NCI-H2227 treated with DMSO at 0.1 percent for 48 hours (cell line): ENCODE measurements at regions not wholly inside any gene's neighbourhood (a gene's known extent, or its start where the extent isn't known, plus 50 kb on each side); places are given as distances from the start of the nearest gene placed in this dataset.
"Not testable (repeated sequence)": the region's sequence is repeated elsewhere in the genome, so short reads cannot be mapped to it uniquely, and the experiment has no call there.

Experiments used
- DNase-seq: peaks from one replicate; lab custom pipeline; 2025; lab: John Stamatoyannopoulos, UW

DNA sequence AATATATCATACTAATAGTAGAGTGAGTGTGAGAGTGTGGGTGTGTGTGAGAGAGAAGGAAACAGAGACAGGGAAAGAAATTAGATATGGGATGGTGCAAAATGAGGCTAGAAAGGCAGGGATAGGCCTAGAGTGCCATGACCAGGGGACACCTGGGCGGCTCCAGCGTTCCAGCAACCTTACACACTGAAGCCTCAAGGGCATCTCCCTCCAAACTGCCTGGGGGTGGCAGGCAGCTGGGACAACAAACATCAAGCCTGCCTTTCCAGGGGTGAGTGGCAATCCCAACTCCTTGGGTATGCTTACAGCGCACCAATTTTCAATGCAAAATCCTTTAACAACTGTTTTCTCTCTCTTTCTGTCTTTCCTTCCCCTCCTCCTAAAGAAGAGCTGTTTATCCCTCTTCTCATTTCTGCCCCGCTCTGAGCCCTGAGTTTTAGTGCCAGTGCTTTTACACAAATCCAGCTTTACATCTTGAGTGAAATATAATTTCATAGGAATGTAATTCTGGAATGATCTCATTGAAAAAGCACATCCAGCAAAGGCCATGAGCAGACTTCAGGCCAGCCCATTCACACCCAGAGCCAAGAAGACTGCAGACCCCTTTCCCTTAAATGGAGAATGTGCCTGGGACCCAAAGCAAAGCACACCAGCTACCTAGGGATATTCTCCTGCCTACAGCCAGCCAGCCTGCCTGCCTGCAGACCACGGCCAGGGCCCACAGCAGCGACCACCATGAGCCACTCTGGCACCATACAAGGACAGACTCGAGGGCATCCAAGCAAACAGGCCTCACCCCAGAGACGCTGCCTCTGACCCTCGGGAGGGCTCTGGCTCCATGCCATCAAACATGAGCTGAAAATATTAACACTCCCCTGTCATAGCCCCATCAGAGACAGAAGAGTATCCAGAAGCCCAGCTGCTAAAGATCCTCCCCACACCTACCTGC lies 90.3 kb downstream of the RPL27A start:
- DNase-seq = no peak

DNA sequence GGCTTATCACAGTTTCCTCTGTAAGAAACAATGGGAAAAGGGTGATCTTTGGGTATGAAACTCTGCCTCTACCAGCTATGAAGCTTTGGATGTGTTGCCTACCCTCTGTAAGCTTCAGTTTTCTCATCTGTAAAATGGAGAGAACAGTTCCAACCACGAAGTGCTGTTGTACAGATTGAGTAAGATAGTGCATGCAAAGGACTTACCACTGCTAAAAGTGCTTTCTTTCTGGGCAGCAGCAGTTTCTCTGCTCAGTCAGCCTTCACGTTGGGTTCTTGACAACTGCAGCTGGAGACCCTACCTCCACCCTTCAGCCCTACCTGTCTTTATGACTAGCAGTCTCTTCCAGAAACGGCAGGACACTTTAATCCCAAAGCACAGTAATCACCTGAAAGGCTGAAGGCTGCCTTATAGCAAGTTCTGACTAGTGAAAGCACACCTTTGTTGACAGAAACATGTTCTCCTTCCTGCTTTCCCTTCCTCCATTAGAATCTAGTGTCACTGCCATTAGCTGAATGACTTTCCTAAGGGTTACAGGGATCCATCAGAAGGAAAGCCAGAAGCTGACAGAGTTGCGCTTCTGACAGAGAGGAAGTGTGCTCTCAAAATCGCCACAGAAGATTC lies 91.4 kb downstream of the RPL27A start:
- no peak for DNase-seq

DNA sequence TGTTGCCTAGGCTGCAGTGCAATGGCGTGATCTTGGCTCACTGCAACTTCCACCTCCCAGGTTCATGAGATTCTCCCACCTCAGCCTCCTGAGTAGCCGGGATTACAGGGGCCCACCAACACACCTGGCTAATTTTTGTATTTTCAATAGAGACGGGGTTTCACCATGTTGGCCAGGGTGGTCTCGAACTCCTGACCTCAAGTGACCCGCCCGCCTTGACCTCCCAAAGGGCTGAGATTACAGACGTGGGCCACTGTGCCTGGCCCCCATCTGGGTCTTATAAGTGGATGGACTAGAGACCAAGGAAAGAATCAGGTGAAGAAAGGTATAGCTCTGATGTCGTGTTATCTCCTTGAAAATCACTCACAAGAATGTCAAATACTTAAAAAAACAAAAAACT lies 92.3 kb downstream of the RPL27A start:
- DNase-seq = not testable (repeated sequence)

DNA sequence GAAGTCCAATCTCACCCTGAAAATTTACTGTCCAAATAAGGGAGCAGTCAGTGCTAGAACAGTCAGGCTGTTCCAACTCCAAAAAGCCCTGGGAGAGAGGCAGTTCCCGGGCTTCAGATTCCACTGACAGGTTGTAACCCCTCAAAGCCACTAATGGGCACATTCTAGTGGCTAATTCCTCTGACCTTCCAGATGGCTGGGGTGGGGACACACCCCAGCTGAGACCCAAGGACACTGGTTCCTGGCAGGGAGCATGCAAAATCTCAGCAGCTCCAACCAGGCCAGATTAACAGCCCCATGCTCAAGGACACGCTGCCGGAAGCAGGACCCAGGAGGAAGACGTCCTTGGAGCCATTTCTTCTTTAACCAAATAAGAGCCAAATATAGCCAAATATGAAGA lies 92.7 kb downstream of the RPL27A start:
- DNase-seq = no peak

DNA sequence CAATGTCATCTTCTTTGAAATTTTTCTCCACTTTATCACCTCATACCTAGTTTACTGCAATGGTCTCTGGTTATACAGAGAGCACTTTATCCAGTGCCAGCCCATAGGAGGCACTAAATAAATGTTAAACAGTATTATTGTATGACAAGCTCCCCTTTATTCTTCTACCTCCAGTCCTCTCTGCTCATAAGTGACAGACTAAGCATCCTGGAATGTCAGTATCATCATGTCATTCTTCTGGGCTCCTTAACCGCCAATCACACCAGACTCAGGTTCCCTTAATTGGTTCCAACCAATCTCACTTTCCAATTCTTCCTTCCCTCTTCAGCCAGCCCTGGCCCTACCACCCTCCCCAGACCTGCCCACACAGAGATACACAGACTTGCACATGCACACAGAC lies 93.1 kb downstream of the RPL27A start:
- DNase-seq = no peak

DNA sequence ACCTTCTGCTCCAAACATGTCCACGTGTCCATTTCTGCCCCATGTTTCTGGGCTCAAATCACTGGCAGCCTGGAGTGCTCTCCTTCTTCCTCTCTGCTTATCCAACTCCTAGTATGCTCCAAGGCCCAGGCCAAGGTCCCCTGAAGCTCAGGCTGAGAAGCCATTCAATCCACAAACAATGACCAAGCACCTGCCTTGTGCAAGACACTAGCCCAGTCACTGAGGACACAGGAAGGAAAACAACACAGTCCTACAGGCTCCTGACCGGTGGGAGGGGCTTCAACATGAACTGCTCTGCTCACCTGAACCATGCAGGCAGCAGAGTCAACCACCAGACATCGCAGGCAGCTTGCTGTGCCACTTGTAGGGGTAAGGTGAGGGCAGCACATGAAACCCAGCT lies 93.6 kb downstream of the RPL27A start:
- no peak for DNase-seq

DNA sequence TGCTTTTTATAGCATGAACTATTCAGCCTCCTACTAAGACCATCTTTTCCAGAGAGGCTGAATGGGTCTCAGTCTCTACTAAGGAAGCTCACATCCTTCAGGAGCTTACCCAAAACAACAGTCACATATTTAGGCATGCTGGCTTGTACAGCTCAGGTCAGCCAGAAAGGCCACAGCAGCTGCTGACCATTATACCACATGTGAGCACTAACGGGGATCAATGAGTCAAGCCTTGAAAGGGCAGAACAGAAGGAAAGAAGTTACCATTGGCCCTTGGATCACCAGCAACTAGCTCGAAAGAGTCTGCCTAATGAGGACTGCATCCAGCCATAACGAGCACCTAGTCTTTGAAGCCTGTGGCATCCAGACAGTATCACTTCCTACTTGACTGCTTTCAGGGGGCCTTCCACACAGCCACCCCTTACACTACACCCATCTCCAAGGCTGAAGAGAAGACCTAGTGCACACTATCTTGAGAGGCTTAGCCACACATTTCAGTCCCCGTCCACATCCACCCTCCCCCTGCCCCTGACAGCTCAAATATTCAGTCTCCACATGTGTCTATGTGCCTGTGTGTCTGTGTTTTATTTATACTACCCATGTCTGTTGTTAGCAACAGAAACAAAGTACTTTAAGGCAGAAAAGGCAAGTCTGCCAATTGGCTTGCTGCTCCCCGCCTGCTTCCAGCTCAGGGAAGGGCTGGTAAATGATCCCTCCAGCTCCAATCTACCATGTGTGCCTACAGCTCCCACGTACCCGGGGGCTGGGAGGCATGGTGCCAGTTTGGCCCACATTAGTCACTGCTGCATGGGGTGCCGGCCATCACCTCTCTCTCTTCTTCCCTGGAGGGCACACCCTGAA lies 95.5 kb downstream of the RPL27A start:
- DNase-seq = no peak

DNA sequence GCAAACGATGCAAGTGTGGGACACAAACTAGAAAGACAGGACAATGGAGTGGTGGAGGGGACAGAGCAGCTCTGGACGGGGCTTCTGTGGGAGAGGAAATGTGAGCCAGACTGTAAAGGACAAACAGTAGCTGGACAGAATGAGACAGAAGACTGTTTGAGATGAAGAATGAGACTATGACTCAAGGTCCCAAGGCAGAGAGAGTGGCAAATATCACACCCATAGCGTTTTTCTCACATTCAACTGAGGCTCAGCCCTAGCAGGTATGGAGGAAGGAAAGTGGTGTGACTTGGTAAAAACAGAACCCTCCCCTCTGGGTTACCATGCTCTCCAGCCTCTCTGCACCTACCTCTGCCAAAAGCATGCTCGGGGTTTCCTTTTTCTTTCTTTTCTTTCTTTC lies 96.5 kb downstream of the RPL27A start:
- no peak for DNase-seq

DNA sequence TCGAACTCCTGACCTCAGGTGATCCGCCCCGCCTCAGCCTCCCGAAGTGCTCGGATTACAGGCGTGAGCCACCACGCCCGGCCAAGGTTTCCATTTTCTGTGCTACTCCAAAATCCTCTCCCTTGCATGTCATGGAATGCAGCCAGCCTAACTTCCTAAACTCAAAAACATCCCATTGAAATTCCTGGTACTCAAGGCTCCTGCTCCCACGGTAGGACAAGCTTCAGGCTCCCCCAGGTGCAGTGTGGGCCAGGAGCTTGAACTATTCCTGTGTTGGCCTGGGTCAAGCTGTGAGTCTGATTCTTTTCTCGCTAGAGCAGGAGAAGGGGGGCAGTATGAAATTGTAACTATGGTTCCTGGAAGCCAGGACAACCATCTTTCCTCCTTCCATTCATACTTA lies 97.1 kb downstream of the RPL27A start:
- DNase-seq = no peak

DNA sequence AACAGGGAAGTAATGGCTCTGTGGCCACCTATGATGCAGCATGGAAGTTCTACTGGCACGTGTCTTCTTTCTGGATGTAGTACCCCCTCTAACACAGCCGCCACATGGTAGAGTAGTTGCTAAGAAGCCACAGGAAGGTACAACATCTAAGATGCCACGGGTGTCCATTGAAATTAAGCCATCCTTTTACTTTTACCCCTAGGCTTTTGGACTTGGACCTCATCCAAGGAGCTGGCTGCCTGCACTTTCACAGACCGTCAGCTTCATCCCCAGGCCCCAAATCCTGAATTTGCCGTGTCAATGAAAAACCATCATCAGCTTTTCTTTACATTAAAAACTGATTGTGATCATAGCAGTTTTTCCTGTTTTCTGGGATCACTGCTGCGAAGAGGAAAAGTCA lies 102.4 kb downstream of the RPL27A start:
- no peak for DNase-seq

DNA sequence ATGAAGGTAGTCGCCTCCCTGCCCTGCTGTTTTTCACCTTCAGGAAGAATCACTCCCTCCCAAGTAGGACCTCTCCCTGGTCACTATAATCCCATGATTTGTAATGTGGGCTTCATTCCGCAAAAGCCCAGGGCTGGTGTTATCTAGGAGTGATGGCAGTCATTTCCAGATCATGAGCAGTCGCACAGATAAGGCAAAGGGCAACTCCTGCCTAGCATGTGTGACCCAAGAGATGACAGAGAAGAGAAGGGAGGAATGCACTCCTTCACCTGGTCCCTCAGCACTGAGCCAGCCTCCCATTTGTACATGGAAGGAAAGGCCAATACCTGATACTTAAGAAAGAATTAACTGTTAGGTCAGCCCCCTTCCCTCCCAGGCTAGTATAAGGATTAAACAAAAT lies 102.9 kb downstream of the RPL27A start:
- DNase-seq = no peak

DNA sequence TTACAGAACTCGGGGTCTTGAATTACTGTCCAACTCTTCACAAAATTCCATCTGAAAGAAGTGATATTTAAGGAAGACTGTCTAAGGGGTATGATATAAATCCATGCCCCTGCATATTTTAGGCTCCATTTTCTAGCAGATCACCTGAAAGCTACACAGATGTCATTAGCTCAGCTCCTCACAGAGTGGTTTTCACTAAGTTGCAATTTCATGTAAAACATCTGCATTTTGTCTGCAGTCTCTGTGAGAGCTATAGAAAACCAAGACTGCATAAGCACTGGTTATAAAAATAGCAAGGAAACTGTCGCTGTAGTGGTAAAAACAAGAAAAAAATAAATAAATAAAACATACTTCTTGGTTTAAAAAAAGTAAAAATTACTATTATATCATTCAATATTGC lies 103.4 kb downstream of the RPL27A start:
- no peak for DNase-seq

DNA sequence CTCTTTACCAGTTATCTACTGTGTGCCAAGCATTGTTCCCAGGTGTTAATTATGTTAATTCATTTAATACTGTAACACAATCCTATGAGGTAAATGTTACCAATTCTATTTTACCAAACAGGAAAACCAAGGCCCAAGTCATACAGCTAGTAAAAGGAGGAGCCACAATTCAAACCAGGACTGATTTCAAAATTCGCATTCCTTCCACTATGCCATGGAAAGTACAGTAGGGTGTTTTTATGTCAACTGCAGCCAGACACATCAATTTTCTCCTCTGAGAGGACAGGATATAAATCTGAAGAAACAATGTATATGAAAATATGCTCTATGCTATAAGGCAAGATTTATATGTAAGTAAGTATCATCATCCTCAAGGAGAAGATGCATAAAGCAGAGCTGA lies 104.3 kb downstream of the RPL27A start:
- no peak for DNase-seq

DNA sequence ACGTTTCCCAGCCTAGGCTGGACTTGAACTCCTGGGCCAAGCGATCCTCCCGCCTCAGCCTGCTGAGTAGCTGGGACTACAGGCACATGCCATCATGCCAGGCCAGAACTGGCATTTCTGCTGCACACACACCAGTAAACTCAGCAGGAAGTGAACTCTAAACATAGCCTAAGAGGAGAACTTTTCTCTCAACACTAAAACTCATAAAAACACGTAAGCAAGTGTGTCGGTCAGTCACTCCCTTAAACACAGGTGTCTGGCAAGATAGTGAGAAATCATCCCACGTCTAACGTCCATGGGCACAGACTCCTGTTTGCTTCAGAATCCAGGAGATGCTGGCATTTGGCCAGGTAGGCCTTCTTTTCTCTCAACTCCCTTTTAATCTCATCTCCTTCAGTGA lies 104.8 kb downstream of the RPL27A start:
- DNase-seq = no peak

DNA sequence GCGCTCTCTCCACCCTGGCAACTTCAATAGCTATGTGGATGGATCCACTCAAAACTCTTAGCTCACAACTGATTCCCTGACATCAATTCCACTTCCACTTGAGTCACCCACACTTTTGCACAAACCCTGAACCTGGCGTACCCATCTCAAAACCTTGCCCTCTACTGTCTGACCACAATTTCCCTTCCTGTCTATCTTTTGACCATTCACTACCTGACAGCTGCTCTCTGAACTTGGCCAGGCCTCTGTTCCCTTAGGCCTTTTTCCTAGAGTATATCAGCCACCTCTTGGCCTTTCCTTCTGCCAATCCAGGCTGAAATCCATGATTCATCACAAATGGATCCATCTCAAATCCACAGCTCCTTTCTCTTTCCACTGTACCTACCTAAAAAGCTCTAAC lies 106.0 kb downstream of the RPL27A start:
- no peak for DNase-seq

DNA sequence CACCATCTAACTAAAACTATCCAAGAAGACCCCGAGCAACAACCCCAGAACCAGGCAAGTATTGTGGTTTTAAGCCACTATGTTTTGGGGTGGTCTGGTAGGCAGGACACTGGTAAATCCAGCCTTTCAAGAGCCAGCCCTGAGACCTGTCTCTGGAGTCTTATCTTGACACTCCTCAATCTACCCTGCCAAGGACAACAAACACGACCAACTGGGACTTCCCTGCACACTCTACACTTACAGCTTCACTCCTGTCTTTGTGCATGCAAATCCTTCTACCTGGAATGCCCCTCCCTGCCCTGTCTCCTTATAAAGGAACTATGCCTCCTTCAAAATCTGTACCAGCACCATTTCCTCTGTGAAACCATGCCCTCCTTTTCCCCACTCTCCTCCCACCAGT lies 107.3 kb downstream of the RPL27A start:
- DNase-seq = no peak

DNA sequence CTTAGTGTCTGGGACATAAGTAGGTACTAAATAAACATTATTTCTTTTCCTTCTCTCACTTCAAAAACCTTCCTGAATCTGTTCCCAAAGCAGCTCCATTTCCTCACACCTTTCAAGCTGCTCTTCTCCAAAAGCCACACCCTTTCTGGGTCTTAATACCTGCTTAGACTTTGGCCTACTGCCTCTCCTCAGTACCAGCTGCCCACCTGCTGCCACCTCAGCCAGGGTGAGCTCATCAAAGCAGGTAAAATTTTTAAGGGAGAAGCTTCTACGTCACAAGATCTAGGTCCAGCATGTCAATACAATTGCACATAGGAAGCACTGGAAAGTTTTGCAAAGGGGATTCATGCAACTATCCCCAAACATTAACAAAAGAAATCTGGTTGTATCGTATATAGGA lies 108.4 kb downstream of the RPL27A start:
- DNase-seq = no peak

DNA sequence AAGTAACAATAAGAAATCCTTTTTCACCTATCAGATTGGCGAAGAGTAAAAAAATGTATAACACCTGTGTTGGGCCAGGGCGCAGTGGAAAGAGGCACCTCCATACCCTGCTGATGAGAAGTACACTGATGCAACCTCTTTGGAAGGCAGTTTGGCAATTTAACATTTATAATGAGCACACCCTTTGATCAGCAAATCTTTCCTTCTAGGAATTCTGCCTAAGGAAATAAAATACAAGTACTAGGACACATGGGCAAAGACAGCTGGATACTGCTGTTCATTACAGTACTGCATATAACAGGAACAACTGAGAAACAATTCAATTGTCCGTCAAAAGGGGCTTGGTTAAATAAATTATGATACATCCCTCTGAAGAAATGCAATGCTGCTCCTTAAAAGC lies 110.1 kb downstream of the RPL27A start:
- no peak for DNase-seq

DNA sequence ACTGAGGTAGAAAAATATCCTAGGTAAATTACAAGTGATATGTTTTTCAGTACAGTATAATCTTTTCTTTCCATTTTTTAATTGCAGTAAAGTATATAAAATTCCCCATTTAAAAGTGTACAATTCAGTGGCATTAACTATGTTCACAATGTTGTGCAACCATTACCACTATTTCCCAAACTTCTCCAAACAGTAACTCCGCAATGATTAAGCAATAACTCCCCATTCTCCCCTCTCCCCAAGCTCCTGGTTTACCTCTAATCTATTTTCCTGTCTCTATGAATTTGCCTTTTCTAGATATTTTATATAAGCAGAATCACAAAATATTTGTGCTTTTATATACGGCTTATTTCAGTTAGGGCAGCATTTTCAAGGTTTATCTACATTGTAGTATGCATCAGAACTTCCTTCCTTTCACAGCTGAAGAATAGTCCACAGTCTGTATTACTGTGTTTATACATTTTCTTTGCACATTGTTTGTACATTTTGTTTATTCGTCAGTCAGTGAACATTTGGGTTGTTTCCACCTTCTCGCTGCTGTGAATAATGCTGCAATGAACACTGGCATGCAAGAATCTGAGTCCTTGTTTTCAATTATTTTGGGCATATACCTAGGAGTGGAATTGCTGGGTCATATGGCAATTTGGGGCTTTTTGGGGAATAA lies 110.7 kb downstream of the RPL27A start:
- no peak for DNase-seq

DNA sequence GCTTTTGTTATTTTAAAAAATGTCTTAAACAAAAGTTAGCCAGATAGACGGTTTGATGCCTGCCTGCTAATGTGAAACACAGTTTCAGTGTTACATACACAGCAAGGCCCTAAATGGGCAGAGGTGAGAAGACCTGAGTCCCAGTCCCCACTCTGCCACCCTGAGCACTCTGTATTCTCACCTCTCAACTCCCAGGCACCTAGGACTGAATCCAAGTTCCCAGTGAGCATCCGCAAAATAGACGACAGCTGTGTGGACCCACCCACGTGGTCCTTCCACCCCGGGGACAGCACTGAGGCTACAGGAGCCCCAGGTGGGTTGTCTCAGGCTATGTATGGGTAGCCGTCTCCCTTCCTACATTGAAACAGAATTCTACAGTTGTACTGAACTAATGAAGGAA lies 111.5 kb downstream of the RPL27A start:
- DNase-seq = no peak

DNA sequence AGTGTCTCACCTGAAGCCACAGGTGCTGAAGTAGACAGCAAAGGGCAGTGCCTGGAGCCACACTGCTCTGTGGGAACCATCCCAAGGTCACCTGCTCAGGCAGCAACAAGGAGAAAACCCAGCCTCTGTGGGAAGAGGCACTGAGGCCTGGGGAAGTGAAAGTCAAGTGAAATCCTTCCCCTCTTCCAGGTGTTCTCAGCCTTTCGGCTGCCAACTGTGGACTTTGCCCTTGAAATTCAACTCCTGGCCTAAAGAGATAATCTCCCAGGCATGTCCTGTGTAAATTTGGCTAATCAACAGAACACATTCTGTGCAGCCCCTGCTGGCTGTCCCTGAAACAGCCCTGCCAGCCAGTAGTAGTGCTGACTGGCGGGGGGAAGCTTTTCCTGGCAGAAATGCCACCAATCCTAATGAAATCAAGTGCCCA lies 112.1 kb downstream of the RPL27A start:
- DNase-seq = no peak

DNA sequence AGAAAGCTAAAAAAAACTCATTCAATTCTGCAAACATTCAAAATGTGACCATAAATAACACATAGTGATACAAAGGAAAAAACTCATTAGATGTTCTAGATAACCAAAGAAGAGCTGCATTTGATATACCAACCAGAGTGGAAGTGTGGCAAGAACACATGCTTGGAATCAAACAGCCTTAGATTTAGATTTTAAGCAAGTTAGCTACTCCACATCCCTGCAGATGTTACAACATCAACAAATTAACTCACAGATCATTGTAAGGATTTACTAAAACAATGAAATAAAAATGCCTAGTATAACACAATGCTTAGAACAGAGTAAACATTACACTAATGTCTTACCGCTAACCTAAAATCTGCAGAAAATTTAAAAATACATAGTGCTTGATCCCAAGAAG lies 114.0 kb upstream of the AKIP1 start:
- no peak for DNase-seq
